ENCODE measurements at regions not wholly inside any gene's neighbourhood (a gene's known extent, or its start where the extent isn't known, plus 50 kb on each side); places are given as distances from the start of the nearest gene placed in this dataset.

GRCh38 chr1:57655161-57655560 is 231.3 kb upstream of the DAB1 start:
- TF ChIP-seq CTCF (IDR thresholded peaks at IDR 0.05; ENCODE audit: unreplicated experiment in 3 of 3): no peak
- Mint-ChIP-seq H3K27ac (no peak overlapping the region), H3K36me3 (ENCODE audit: low read depth) (no peaks in the 10 kb centered on the region), H3K9me3 (no peaks in the 10 kb centered on the region), H3K27me3 (ENCODE audit: low read depth) (no peaks in the 10 kb centered on the region), H3K4me3 (no peak overlapping the region), H3K4me1 (no peaks in the 10 kb centered on the region)

GRCh38 chr1:57644667-57645066 is 220.8 kb upstream of the DAB1 start:
- Mint-ChIP-seq H3K27ac (no peak overlapping the region), H3K9me3 (no peaks in the 10 kb centered on the region), H3K4me1 (no peaks in the 10 kb centered on the region), H3K27me3 (ENCODE audit: low read depth) (peaks cover 15% of the 10 kb centered on the region), H3K4me3 (no peak overlapping the region), H3K36me3 (ENCODE audit: low read depth) (no peaks in the 10 kb centered on the region)
- TF ChIP-seq CTCF (IDR thresholded peaks at IDR 0.05; ENCODE audit: unreplicated experiment in 3 of 3): no peak

GRCh38 chr1:57638239-57638638 is 214.4 kb upstream of the DAB1 start:
- no peak for TF ChIP-seq CTCF (IDR thresholded peaks at IDR 0.05; ENCODE audit: unreplicated experiment in 3 of 3)
- H3K4me3 Mint-ChIP-seq: no peak overlapping the region
- H3K27ac Mint-ChIP-seq: no peak overlapping the region
- H3K9me3 Mint-ChIP-seq: no peaks in the 10 kb centered on the region
- peaks cover 4% of the 10 kb centered on the region for H3K27me3 Mint-ChIP-seq (ENCODE audit: low read depth)
- H3K36me3 Mint-ChIP-seq (ENCODE audit: low read depth): no peaks in the 10 kb centered on the region
- no peaks in the 10 kb centered on the region for H3K4me1 Mint-ChIP-seq

GRCh38 chr1:57637155-57637554 is 213.3 kb upstream of the DAB1 start:
- Mint-ChIP-seq H3K9me3 (no peaks in the 10 kb centered on the region), H3K4me1 (no peaks in the 10 kb centered on the region), H3K27ac (no peak overlapping the region), H3K36me3 (ENCODE audit: low read depth) (no peaks in the 10 kb centered on the region), H3K4me3 (no peak overlapping the region), H3K27me3 (ENCODE audit: low read depth) (peaks cover 9% of the 10 kb centered on the region)
- TF ChIP-seq CTCF (IDR thresholded peaks at IDR 0.05; ENCODE audit: unreplicated experiment in 3 of 3): no peak

GRCh38 chr1:57633881-57634280 is 210.0 kb upstream of the DAB1 start:
- Mint-ChIP-seq H3K27me3 (ENCODE audit: low read depth) (peaks cover 9% of the 10 kb centered on the region), H3K36me3 (ENCODE audit: low read depth) (no peaks in the 10 kb centered on the region), H3K27ac (no peak overlapping the region), H3K4me3 (no peak overlapping the region), H3K4me1 (no peaks in the 10 kb centered on the region), H3K9me3 (no peaks in the 10 kb centered on the region)
- no peak for TF ChIP-seq CTCF (IDR thresholded peaks at IDR 0.05; ENCODE audit: unreplicated experiment in 3 of 3)

- Mint-ChIP-seq H3K27ac (no peak overlapping the region), H3K4me3 (no peak overlapping the region), H3K36me3 (ENCODE audit: low read depth) (no peaks in the 10 kb centered on the region), H3K4me1 (no peaks in the 10 kb centered on the region), H3K27me3 (ENCODE audit: low read depth) (peaks cover 9% of the 10 kb centered on the region), H3K9me3 (no peaks in the 10 kb centered on the region)
- no peak for TF ChIP-seq CTCF (IDR thresholded peaks at IDR 0.05; ENCODE audit: unreplicated experiment in 3 of 3)
Measured at GRCh38 chr1:57633056-57633455, 209.2 kb upstream of the DAB1 start.

All from nephron (organoid).